ENCODE measurements at regions not wholly inside any gene's neighbourhood (a gene's known extent, or its start where the extent isn't known, plus 50 kb on each side); places are given as distances from the start of the nearest gene placed in this dataset.
"Not testable (repeated sequence)": the region's sequence is repeated elsewhere in the genome, so short reads cannot be mapped to it uniquely, and the experiment has no call there.

GRCh38 chr14:87286191-87286590, 706.8 kb downstream of the GALC start:
- FAIRE-seq, result no peak

GRCh38 chr14:87285506-87285905, 707.5 kb downstream of the GALC start:
- no peak for FAIRE-seq

GRCh38 chr14:87283547-87283946, 709.4 kb downstream of the GALC start:
- no peak for FAIRE-seq

GRCh38 chr14:87282266-87282665, 710.7 kb downstream of the GALC start:
- FAIRE-seq, result no peak

GRCh38 chr14:87278415-87278814, 714.6 kb downstream of the GALC start:
- FAIRE-seq, result no peak

GRCh38 chr14:87271331-87271730, 721.7 kb downstream of the GALC start:
- FAIRE-seq, result no peak

GRCh38 chr14:87268997-87269396, 724.0 kb downstream of the GALC start:
- FAIRE-seq, result no peak

GRCh38 chr14:87264796-87265195, 728.2 kb downstream of the GALC start:
- no peak for FAIRE-seq

GRCh38 chr14:87264272-87264785, 728.7 kb downstream of the GALC start:
- no peak for FAIRE-seq

GRCh38 chr14:87261621-87262020, 731.4 kb downstream of the GALC start:
- no peak for FAIRE-seq

GRCh38 chr14:87260460-87260859, 732.5 kb downstream of the GALC start:
- FAIRE-seq, result no peak

GRCh38 chr14:87257421-87257820, 735.6 kb downstream of the GALC start:
- no peak for FAIRE-seq

GRCh38 chr14:87255058-87255457, 737.9 kb downstream of the GALC start:
- no peak for FAIRE-seq

GRCh38 chr14:87254331-87254874, 738.6 kb downstream of the GALC start:
- FAIRE-seq, result no peak

GRCh38 chr14:87253791-87254190, 739.2 kb downstream of the GALC start:
- not testable (repeated sequence) for FAIRE-seq

- no peak for FAIRE-seq
These were observed 740.9 kb downstream of the GALC start for GRCh38 chr14:87252103-87252502.

- FAIRE-seq, result no peak
These were observed 742.0 kb downstream of the GALC start for GRCh38 chr14:87251011-87251410.

GRCh38 chr14:87241018-87241768, 751.8 kb downstream of the GALC start:
- no peak for FAIRE-seq

- not testable (repeated sequence) for FAIRE-seq
These were observed 752.7 kb downstream of the GALC start for GRCh38 chr14:87240319-87240718.

GRCh38 chr14:87233806-87234384, 759.1 kb downstream of the GALC start:
- FAIRE-seq, result no peak

GRCh38 chr14:87233266-87233665, 759.7 kb downstream of the GALC start:
- FAIRE-seq, result no peak

- FAIRE-seq, result no peak
These were observed 761.5 kb downstream of the GALC start for GRCh38 chr14:87231336-87232026.

- no peak for FAIRE-seq
These were observed 762.3 kb downstream of the GALC start for GRCh38 chr14:87230726-87231125.

GRCh38 chr14:87229131-87229530, 763.9 kb downstream of the GALC start:
- FAIRE-seq, result no peak
